HepG2 (cell line): ENCODE measurements at regions not wholly inside any gene's neighbourhood (a gene's known extent, or its start where the extent isn't known, plus 50 kb on each side); places are given as distances from the start of the nearest gene placed in this dataset.

Source experiments
- ATAC-seq: fragments of 200-7000 bp; cut with Tn5 transposase; 3 replicates; pipeline ENCODE4 v1.9.1; 2020; ENCODE audit warnings: mild to moderate bottlenecking, moderate library complexity
- BruUV-seq: library from RNA; stranded (reverse); fragments of 400-500 nt; replicated peaks from 2 replicates; lab custom pipeline; 2021; lab: Mats Ljungman, UMichigan
- CTCF ChIA-PET: fragments of 300-600 bp; formaldehyde crosslinking; extraction: SDS; loops from one replicate; lab custom pipeline; 2021; ENCODE audit warnings: low total read pairs, inconsistent platforms, low intra/inter-chr PET ratio; lab: Yijun Ruan, JAX
- POLR2A ChIA-PET: fragments of 350-600 bp; sonication (Branson Sonifier 250); formaldehyde crosslinking; loops from one replicate; lab custom pipeline; 2020; ENCODE audit warnings: antibody characterized with exemption, inconsistent platforms; lab: Yijun Ruan, JAX
- DNase-seq: peaks from one replicate; pipeline ENCODE4 v3.0.0-alpha.2; 2015; ENCODE audit warnings: low spot score
- FAIRE-seq: peaks from 3 replicates; lab custom pipeline; 2011; peaks lifted over from hg19 to GRCh38; lab: Jason Lieb, UNC
- H2AFZ ChIP-seq: one replicate; pipeline ENCODE4 v1.6.1; 2011; ENCODE audit warnings: low read length, inconsistent platforms
- H3K27ac ChIP-seq: fragments of 300-600 bp; 3 replicates; pipeline ENCODE4 v1.8.0; 2011; ENCODE audit warnings: mixed run types, mild to moderate bottlenecking, mixed read lengths, low read length, inconsistent platforms; ENCODE audit not compliant: insufficient read depth; ENCODE audit errors: extremely low read length
- H3K27me3 ChIP-seq, 2 experiments: fragments of 200-600 bp in 1 of 2; 2 replicates in 1 of 2; 3 replicates in 1 of 2; pipeline versions ENCODE4 v1.6.0 to v1.8.0; 2011; ENCODE audit warnings: low read length in 2 of 2, mild to moderate bottlenecking in 2 of 2, moderate library complexity in 2 of 2, inconsistent platforms in 1 of 2; ENCODE audit not compliant: insufficient read depth in 2 of 2, control insufficient read depth in 1 of 2
- H3K36me3 ChIP-seq, 2 experiments: fragments of 200-600 bp in 1 of 2; replicated peaks in 1 of 2; 2 replicates in 1 of 2; 3 replicates in 1 of 2; pipeline versions ENCODE4 v1.5.1 to v1.8.0; 2011; ENCODE audit warnings: low read length in 2 of 2, inconsistent platforms in 1 of 2; ENCODE audit not compliant: insufficient read depth in 2 of 2, control insufficient read depth in 1 of 2
- H3K4me1 ChIP-seq: 2 replicates; pipeline ENCODE4 v1.5.1; 2012; ENCODE audit warnings: low read length, inconsistent platforms; ENCODE audit not compliant: insufficient read depth
- H3K4me2 ChIP-seq: 2 replicates; pipeline ENCODE4 v1.6.0; 2011; ENCODE audit warnings: low read depth, low read length, inconsistent platforms
- H3K4me3 ChIP-seq, 3 experiments: fragments of 200-600 bp in 1 of 3; sonication (generic), shearing (Covaris generic) in 1 of 3; replicated peaks in 1 of 3; 2 replicates each; pipeline ENCODE4 v1.5.1; 2011 to 2016; ENCODE audit warnings: low read length in 3 of 3, inconsistent platforms in 2 of 3, low read depth in 2 of 3, mild to moderate bottlenecking in 2 of 3, control low read depth in 1 of 3, mixed read lengths in 1 of 3; ENCODE audit not compliant: insufficient read depth in 1 of 3
- H3K79me2 ChIP-seq: one replicate; pipeline ENCODE4 v1.6.1; 2011; ENCODE audit warnings: low read length, inconsistent platforms; ENCODE audit not compliant: insufficient read depth
- H3K9ac ChIP-seq: 2 replicates; pipeline ENCODE4 v1.6.0; 2011; ENCODE audit warnings: mild to moderate bottlenecking, low read depth, low read length, inconsistent platforms; ENCODE audit not compliant: insufficient read depth
- H3K9me3 ChIP-seq: 2 replicates; pipeline ENCODE4 v1.5.1; 2012; ENCODE audit warnings: mild to moderate bottlenecking, low read length
- H4K20me1 ChIP-seq: 2 replicates; pipeline ENCODE4 v1.6.0; 2011; ENCODE audit warnings: inconsistent platforms, mild to moderate bottlenecking, low read length, moderate library complexity; ENCODE audit not compliant: insufficient read depth
- AKNA ChIP-seq: sonication (generic); formaldehyde crosslinking; IDR thresholded peaks from 2 replicates; pipeline ENCODE4 v1.4.0; 2020; ENCODE audit warnings: missing genetic modification reagents, borderline replicate concordance
- ATAD3A ChIP-seq: sonication (generic); formaldehyde crosslinking; IDR thresholded peaks from 2 replicates; pipeline ENCODE4 v1.4.0; 2020; ENCODE audit warnings: missing genetic modification reagents
- FOXO1 ChIP-seq: sonication (generic); formaldehyde crosslinking; IDR thresholded peaks from 2 replicates; pipeline ENCODE4 v1.4.0; 2020; ENCODE audit warnings: missing genetic modification reagents
- RARG ChIP-seq: sonication (generic); formaldehyde crosslinking; IDR thresholded peaks from 2 replicates; pipeline ENCODE4 v1.4.0; 2020; ENCODE audit warnings: low read depth, mild to moderate bottlenecking, missing genetic modification reagents
- STAG1 ChIP-seq: sonication (generic); formaldehyde crosslinking; IDR thresholded peaks from 2 replicates; pipeline ENCODE4 v1.4.0; 2020; ENCODE audit warnings: missing genetic modification reagents
- ZNF275 ChIP-seq: sonication (generic); formaldehyde crosslinking; IDR thresholded peaks from 2 replicates; pipeline ENCODE4 v1.8.0; 2022; ENCODE audit warnings: missing genetic modification reagents, mild to moderate bottlenecking, inconsistent platforms, borderline replicate concordance
- ZNF3 ChIP-seq: IDR thresholded peaks from 2 replicates; pipeline ENCODE4 v1.7.0; 2017; ENCODE audit warnings: inconsistent platforms
- ZNF337 ChIP-seq: sonication (generic); formaldehyde crosslinking; IDR thresholded peaks from 2 replicates; pipeline ENCODE4 v1.5.1; 2020; ENCODE audit warnings: missing genetic modification reagents, low read depth, mild to moderate bottlenecking, borderline replicate concordance
- ZNF781 ChIP-seq: sonication (generic); formaldehyde crosslinking; IDR thresholded peaks from 2 replicates; pipeline ENCODE4 v1.5.1; 2020; ENCODE audit warnings: borderline replicate concordance, mild to moderate bottlenecking, missing genetic modification reagents; ENCODE audit errors: not compliant biosample characterization
- ZNF839 ChIP-seq: sonication (generic); formaldehyde crosslinking; IDR thresholded peaks from 2 replicates; pipeline ENCODE4 v1.4.0; 2020; ENCODE audit warnings: missing genetic modification reagents, mild to moderate bottlenecking, borderline replicate concordance
- WGBS: methylation state at CpG from one replicate; pipeline ENCODE4 v1.1.6; 2017; ENCODE audit warnings: low lambda C conversion rate; 5-methylcytosine and 5-hydroxymethylcytosine counted together
- in situ Hi-C: cut with HindIII; loops from 2 replicates; pipeline ENCODE4 v1.10.0; 2017; ENCODE audit warnings: low pct_unique_long_range_greater_than_20kb; ENCODE audit not compliant: extremely low pct_ligation_motif_present
- intact Hi-C: fragments of 100-400 bp; cut with micrococcal nuclease; formaldehyde crosslinking; loops from one replicate; pipeline ENCODE4 v1.10.0; 2022; ENCODE audit not compliant: unreplicated experiment

GRCh38 chr7:69276011-69276729 lies 322.1 kb upstream of the AUTS2 start:
- no peak for DNase-seq
- H3K4me2 ChIP-seq: no peak overlapping the region
- H2AFZ ChIP-seq: no peak overlapping the region
- in situ Hi-C loops: no loop called here
- FAIRE-seq: no peak
- no peaks in the 10 kb centered on the region for H3K79me2 ChIP-seq
- no peak for ATAC-seq
- CTCF ChIA-PET: no interaction called here
- intact Hi-C loops: no loop called here
- peaks cover 30% of the 10 kb centered on the region for H3K9me3 ChIP-seq
- POLR2A ChIA-PET: no interaction called here
- no peak overlapping the region for H3K9ac ChIP-seq
- WGBS: no CpG with 5 or more reads among the region's 3 CpGs
- H3K4me1 ChIP-seq: no peaks in the 10 kb centered on the region
- TF ChIP-seq AKNA: no peak
- TF ChIP-seq FOXO1 (CRISPR knock-in tag): no peak
- no peak for TF ChIP-seq ZNF3
- no peak for TF ChIP-seq STAG1 (CRISPR knock-in tag)
- no peak for TF ChIP-seq ATAD3A
- TF ChIP-seq RARG: no peak
- TF ChIP-seq ZNF337 (CRISPR knock-in tag): no peak
- TF ChIP-seq ZNF839 (CRISPR knock-in tag): no peak
- no peak for TF ChIP-seq ZNF275 (CRISPR knock-in tag)
- no peak for TF ChIP-seq ZNF781 (CRISPR knock-in tag)
- H3K4me3 ChIP-seq: no peak overlapping the region
- no peaks in the 10 kb centered on the region for H3K36me3 ChIP-seq
- H3K27me3 ChIP-seq: no peaks in the 10 kb centered on the region
- BruUV-seq: no TSS peak
- no peak overlapping the region for H3K27ac ChIP-seq
- no peaks in the 10 kb centered on the region for H4K20me1 ChIP-seq
